COLO668 (cell line): ENCODE measurements at regions not wholly inside any gene's neighbourhood (a gene's known extent, or its start where the extent isn't known, plus 50 kb on each side); places are given as distances from the start of the nearest gene placed in this dataset.
"Not testable (repeated sequence)": the region's sequence is repeated elsewhere in the genome, so short reads cannot be mapped to it uniquely, and the experiment has no call there.

ENCODE experiments used
- DNase-seq: peaks from one replicate; lab custom pipeline; 2025; ENCODE audit not compliant: unreplicated experiment; lab: John Stamatoyannopoulos, UW

- DNase-seq = no peak
Measured at GRCh38 chr5:96528826-96529474, 95.9 kb upstream of the PCSK1 start.

GRCh38 chr5:96529559-96529958 is 96.5 kb upstream of the PCSK1 start:
- DNase-seq = no peak

GRCh38 chr5:96530901-96531300 is 97.9 kb upstream of the PCSK1 start:
- no peak for DNase-seq

GRCh38 chr5:96533371-96533770 is 100.3 kb upstream of the PCSK1 start:
- DNase-seq = no peak

- DNase-seq = no peak
Measured at GRCh38 chr5:96537386-96537785, 104.3 kb upstream of the PCSK1 start.

GRCh38 chr5:96538808-96539250 is 105.8 kb upstream of the PCSK1 start:
- no peak for DNase-seq

- DNase-seq = no peak
Measured at GRCh38 chr5:96546120-96546519, 113.1 kb upstream of the PCSK1 start.

- DNase-seq = no peak
Measured at GRCh38 chr5:96547486-96547885, 114.4 kb upstream of the PCSK1 start.

- no peak for DNase-seq
Measured at GRCh38 chr5:96548905-96549304, 113.3 kb upstream of the CAST start.

- not testable (repeated sequence) for DNase-seq
Measured at GRCh38 chr5:96560857-96561256, 101.3 kb upstream of the CAST start.

GRCh38 chr5:96562614-96563013 is 99.6 kb upstream of the CAST start:
- DNase-seq = no peak

GRCh38 chr5:96563816-96564215 is 98.4 kb upstream of the CAST start:
- no peak for DNase-seq

GRCh38 chr5:96565582-96566265 is 96.5 kb upstream of the CAST start:
- DNase-seq = no peak

GRCh38 chr5:96566833-96567587 is 95.2 kb upstream of the CAST start:
- DNase-seq = no peak

GRCh38 chr5:96569332-96569731 is 92.8 kb upstream of the CAST start:
- DNase-seq = no peak

GRCh38 chr5:96569770-96570169 is 92.4 kb upstream of the CAST start:
- DNase-seq = no peak

- DNase-seq = no peak
Measured at GRCh38 chr5:96572864-96573512, 89.2 kb upstream of the CAST start.

GRCh38 chr5:96573513-96573894 is 88.7 kb upstream of the CAST start:
- no peak for DNase-seq

GRCh38 chr5:96576876-96577275 is 85.3 kb upstream of the CAST start:
- DNase-seq = no peak

GRCh38 chr5:96577909-96578308 is 84.3 kb upstream of the CAST start:
- no peak for DNase-seq

- no peak for DNase-seq
Measured at GRCh38 chr5:96579711-96580110, 82.5 kb upstream of the CAST start.

- DNase-seq = peak; percentile 40
Measured at GRCh38 chr5:96582343-96582742, 79.8 kb upstream of the CAST start.
